Brain pericyte (primary cell): ENCODE measurements at regions not wholly inside any gene's neighbourhood (a gene's known extent, or its start where the extent isn't known, plus 50 kb on each side); places are given as distances from the start of the nearest gene placed in this dataset.
"Not testable (repeated sequence)": the region's sequence is repeated elsewhere in the genome, so short reads cannot be mapped to it uniquely, and the experiment has no call there.

Experiments
- DNase-seq: peaks from one replicate; pipeline ENCODE4 v3.0.0-alpha.2; 2012; ENCODE audit warnings: low read depth, low spot score

GRCh38 chr4:122973465-122973864 lies 51.1 kb upstream of the NUDT6 start:
- DNase-seq: no peak

- DNase-seq: no peak
Measured at GRCh38 chr4:122976111-122976510, 53.7 kb upstream of the NUDT6 start.

GRCh38 chr4:122977103-122977502 lies 54.7 kb upstream of the NUDT6 start:
- DNase-seq: no peak

- no peak for DNase-seq
Measured at GRCh38 chr4:122978109-122978508, 55.7 kb upstream of the NUDT6 start.

- DNase-seq: no peak
Measured at GRCh38 chr4:122978789-122979188, 56.4 kb upstream of the NUDT6 start.

- DNase-seq: no peak
Measured at GRCh38 chr4:122980860-122981259, 58.5 kb upstream of the NUDT6 start.

- DNase-seq: no peak
Measured at GRCh38 chr4:122988696-122989095, 66.3 kb upstream of the NUDT6 start.

GRCh38 chr4:122990891-122991290 lies 68.5 kb upstream of the NUDT6 start:
- DNase-seq: no peak

- DNase-seq: no peak
Measured at GRCh38 chr4:122992057-122992456, 69.7 kb upstream of the NUDT6 start.

- no peak for DNase-seq
Measured at GRCh38 chr4:122992641-122993040, 70.2 kb upstream of the NUDT6 start.

GRCh38 chr4:122996350-122996749 lies 74.0 kb upstream of the NUDT6 start:
- no peak for DNase-seq

- DNase-seq: no peak
Measured at GRCh38 chr4:122997463-122998101, 75.2 kb upstream of the NUDT6 start.

GRCh38 chr4:123004079-123004478 lies 81.7 kb upstream of the NUDT6 start:
- DNase-seq: not testable (repeated sequence)

- DNase-seq: not testable (repeated sequence)
Measured at GRCh38 chr4:123005126-123005525, 82.7 kb upstream of the NUDT6 start.

- no peak for DNase-seq
Measured at GRCh38 chr4:123007679-123008078, 85.3 kb upstream of the NUDT6 start.

GRCh38 chr4:123012416-123012815 lies 90.0 kb upstream of the NUDT6 start:
- not testable (repeated sequence) for DNase-seq

- DNase-seq: no peak
Measured at GRCh38 chr4:123014038-123014437, 91.6 kb upstream of the NUDT6 start.

GRCh38 chr4:123017078-123017477 lies 94.7 kb upstream of the NUDT6 start:
- peak; percentile 13 for DNase-seq

GRCh38 chr4:123017636-123018395 lies 95.4 kb upstream of the NUDT6 start:
- peak; percentile 42 for DNase-seq

- no peak for DNase-seq
Measured at GRCh38 chr4:123018396-123018775, 96.0 kb upstream of the NUDT6 start.

GRCh38 chr4:123020285-123020684 lies 97.9 kb upstream of the NUDT6 start:
- DNase-seq: no peak

GRCh38 chr4:123023647-123024046 lies 101.2 kb upstream of the NUDT6 start:
- no peak for DNase-seq

GRCh38 chr4:123024710-123025109 lies 102.3 kb upstream of the NUDT6 start:
- DNase-seq: no peak
